Right cardiac atrium (tissue), 5 donors: ENCODE measurements at regions not wholly inside any gene's neighbourhood (a gene's known extent, or its start where the extent isn't known, plus 50 kb on each side); places are given as distances from the start of the nearest gene placed in this dataset.
"Not testable (repeated sequence)": the region's sequence is repeated elsewhere in the genome, so short reads cannot be mapped to it uniquely, and the experiment has no call there.

ENCODE experiments used
- ATAC-seq, 2 donors: fragments of 200-7000 bp; cut with Tn5 transposase; one replicate each; pipeline versions ENCODE4 v1.8.0 to v1.9.1; 2020; ENCODE audit warnings: moderate library complexity in 2 of 2, mild to moderate bottlenecking in 1 of 2
- DNase-seq, 3 donors: peaks; one replicate each; pipeline ENCODE4 v3.0.0-alpha.2; 2020
- H3K27ac ChIP-seq: one replicate; pipeline ENCODE4 v1.5.1; 2013; ENCODE audit warnings: mild to moderate bottlenecking, low read length, control low read depth, moderate library complexity
- H3K27me3 ChIP-seq: one replicate; pipeline ENCODE4 v1.6.1; 2013; ENCODE audit not compliant: control insufficient read depth, insufficient read depth
- H3K4me1 ChIP-seq: one replicate; pipeline ENCODE4 v1.6.1; 2013; ENCODE audit warnings: low read length; ENCODE audit not compliant: control insufficient read depth, insufficient read depth
- H3K4me3 ChIP-seq: one replicate; pipeline ENCODE4 v1.5.1; 2013; ENCODE audit warnings: low read length, control low read depth
- H3K9me3 ChIP-seq: one replicate; pipeline ENCODE4 v1.6.1; 2013; ENCODE audit warnings: low read length; ENCODE audit not compliant: control insufficient read depth
- WGBS: extraction: QIAGEN DNeasy Blood & Tissue Kit; methylation state at CpG from one replicate; pipeline ENCODE4 v1.1.7; 2013; 5-methylcytosine and 5-hydroxymethylcytosine counted together
- intact Hi-C, 4 donors: fragments of 100-400 bp; cut with DNase I; formaldehyde crosslinking; loops; one replicate each; pipeline versions ENCODE4 v1.11.0 to v1.14.0; 2022 to 2023
- donor health status: healthy with polysubstance abuse.
- donor health status: DM: no; HTN: yes; CAD: no.
- donor health status: DM: no; HTN: no; CAD: no.
- donor health status: DM: no; HTN: yes; CAD: no; lungs with severe emphysema.
- donor health status: DM: yes; HTN: yes; CAD: no.

DNA sequence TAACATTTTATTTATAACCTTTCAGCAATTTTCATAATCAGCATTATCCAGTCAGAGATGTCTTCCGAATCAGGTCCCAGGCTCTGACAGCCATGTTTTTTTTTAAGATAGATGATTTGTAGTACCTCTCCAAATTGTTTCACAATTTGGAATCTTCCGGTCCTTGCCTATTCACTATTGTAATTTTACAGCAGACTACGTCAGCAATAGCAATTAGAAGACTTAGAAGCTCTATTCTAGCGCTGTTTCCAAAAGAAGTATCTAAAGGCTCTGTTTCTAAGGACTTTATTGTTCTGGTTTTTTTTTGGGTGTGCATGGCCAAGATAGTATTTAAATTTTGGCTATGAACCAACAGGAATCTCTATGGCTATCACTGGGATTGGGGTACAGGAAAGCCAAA, 94.6 kb upstream of the PELI1 start:
- intact Hi-C loops, result no loop called here
- Histone ChIP-seq H3K9me3 (no peaks in the 10 kb centered on the region), H3K27me3 (no peaks in the 10 kb centered on the region), H3K4me3 (no peak overlapping the region), H3K27ac (no peak overlapping the region), H3K4me1 (peaks cover 5% of the 10 kb centered on the region)
- DNase-seq, result no peak
- ATAC-seq, result no peak
- WGBS, result 73% methylated on average over 4 of the region's 4 CpGs

DNA sequence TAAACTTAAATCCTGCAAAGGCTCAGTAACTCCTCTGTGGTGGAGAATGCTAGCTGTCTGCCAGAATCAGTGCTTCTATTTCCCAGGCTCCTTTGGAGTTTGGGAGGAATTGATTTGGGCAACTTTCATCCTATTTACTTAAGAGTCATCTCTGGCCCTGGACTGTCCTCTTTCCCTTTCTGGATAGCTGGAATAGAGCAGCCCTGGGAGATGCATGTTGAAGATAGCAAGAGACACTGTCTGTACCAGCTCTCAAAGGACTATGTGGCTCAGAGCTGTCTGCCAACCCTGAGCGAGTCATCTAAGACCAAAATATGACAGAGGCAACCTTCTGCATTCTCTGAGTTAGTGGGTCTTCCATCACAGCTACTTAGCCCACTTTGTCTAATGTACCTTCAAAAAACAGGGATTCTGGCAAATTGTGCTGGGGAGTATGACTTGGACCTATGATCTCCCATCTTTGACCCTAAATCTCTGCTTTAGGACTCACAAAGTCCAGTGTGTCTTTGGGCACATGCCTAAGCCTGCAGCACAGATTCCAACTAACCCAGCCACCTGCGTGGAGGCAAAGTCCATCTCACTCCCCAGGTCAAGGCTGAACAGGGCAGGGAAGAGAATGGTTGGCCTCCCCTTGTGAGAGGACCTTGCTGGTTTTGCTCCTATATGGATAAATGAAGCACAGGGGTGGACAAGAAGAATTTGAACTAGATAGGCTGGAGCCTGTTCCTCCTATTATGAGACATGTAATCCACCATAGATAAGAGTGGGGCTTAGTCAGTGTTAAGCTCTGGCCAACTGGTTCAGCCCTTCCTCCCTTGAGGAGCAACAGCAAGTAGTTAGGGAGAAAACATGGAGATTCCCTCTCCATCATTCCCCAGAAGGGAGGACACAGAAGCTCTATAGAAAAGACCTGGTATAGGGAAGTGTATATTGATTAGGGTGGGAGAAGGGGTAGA, 99.1 kb upstream of the PELI1 start:
- H3K4me3 ChIP-seq, result no peak overlapping the region
- H3K27ac ChIP-seq, result no peak overlapping the region
- DNase-seq (no peak), ATAC-seq (peak; percentile 51 to 95)
- H3K9me3 ChIP-seq, result no peaks in the 10 kb centered on the region
- peaks cover 7% of the 10 kb centered on the region for H3K4me1 ChIP-seq
- WGBS, result 90% methylated on average over 2 of the region's 2 CpGs
- no peaks in the 10 kb centered on the region for H3K27me3 ChIP-seq
- intact Hi-C loops, result no loop called here

DNA sequence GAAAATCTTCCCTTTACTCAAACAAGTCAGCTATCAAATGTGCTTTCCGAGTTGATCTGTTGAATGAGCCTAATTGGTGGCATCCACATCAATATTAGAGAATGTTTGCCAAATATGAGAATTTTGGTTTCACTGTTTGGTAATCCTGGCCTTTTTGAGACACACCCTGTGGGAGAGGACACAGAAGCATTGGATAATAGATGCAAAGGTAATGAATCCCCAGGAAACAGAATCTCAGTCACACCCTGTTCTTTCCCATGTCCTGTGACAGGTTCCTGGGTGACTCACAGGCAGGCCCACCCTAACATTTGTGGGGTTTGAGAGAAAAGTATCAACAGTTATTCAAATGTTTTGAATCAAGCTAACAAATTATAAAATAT, 99.8 kb upstream of the PELI1 start:
- ATAC-seq, result peak in 1 of 2 donors; percentile 94
- no peak overlapping the region for H3K4me3 ChIP-seq

GRCh38 chr2:64245631-64246030, 101.4 kb upstream of the PELI1 start:
- no peaks in the 10 kb centered on the region for H3K27me3 ChIP-seq
- 85% methylated on average over 4 of the region's 4 CpGs for WGBS
- no peak overlapping the region for H3K4me3 ChIP-seq
- peaks cover 7% of the 10 kb centered on the region for H3K4me1 ChIP-seq
- H3K9me3 ChIP-seq, result no peaks in the 10 kb centered on the region
- DNase-seq, result no peak
- no peak for ATAC-seq
- no peak overlapping the region for H3K27ac ChIP-seq
- intact Hi-C loops, result no loop called here

More for the DNA sequence above, 99.8 kb upstream of the PELI1 start:
- intact Hi-C loops, result no loop called here
- 98% methylated on average over 1 of the region's 1 CpG for WGBS
- Histone ChIP-seq H3K4me1 (peaks cover 7% of the 10 kb centered on the region), H3K9me3 (no peaks in the 10 kb centered on the region), H3K27ac (no peak overlapping the region), H3K27me3 (no peaks in the 10 kb centered on the region)
- DNase-seq, result no peak

DNA sequence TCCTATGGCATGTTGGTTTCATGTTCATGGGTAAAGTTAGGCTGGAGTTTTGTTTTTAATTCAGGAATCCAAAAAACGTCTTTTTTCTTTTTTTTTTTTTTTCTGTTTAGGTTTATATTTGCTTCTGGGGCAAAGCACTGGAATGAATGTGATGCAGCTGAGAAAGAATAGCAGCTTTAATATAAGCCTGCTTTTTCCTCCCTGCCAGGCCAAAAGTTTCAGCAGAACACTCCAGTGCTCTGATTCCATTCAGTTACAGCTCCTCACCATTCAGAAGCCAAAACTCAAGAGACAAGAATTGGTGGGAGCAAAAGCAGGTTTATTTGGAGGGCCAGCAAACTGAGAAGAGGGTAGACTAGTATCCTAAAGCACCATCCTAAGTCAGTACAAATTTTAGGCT, 102.7 kb upstream of the PELI1 start:
- Histone ChIP-seq H3K27ac (no peak overlapping the region), H3K4me3 (no peak overlapping the region), H3K9me3 (no peaks in the 10 kb centered on the region), H3K27me3 (no peaks in the 10 kb centered on the region), H3K4me1 (peaks cover 7% of the 10 kb centered on the region)
- WGBS, result 47% methylated on average over 1 of the region's 1 CpG
- intact Hi-C loops, result no loop called here
- no peak for ATAC-seq
- DNase-seq, result no peak

DNA sequence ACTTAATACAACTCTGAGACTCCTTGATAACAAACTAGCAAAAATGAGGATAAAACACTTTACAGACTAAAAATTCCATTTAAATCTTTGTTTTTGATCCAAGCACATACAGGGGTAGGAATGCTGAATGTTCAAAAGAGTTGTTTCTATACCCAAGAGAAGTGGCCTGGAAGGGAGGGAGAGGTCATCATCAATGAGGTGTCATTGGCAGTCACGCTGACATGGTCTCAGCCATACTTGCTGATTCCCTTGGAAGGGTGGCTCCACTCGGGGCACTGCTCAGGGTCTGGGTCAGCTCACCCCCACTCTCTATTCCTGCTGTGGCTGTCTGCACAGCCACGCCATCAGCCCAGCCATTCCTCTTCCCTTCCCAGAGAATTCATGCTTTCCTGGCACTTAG, 105.2 kb upstream of the PELI1 start:
- Histone ChIP-seq H3K4me3 (no peak overlapping the region), H3K27me3 (no peaks in the 10 kb centered on the region), H3K9me3 (no peaks in the 10 kb centered on the region), H3K27ac (no peak overlapping the region), H3K4me1 (peaks cover 1% of the 10 kb centered on the region)
- intact Hi-C loops, result no loop called here
- 72% methylated on average over 3 of the region's 3 CpGs for WGBS
- DNase-seq (no peak), ATAC-seq (peak in 1 of 2 donors; percentile 40)

DNA sequence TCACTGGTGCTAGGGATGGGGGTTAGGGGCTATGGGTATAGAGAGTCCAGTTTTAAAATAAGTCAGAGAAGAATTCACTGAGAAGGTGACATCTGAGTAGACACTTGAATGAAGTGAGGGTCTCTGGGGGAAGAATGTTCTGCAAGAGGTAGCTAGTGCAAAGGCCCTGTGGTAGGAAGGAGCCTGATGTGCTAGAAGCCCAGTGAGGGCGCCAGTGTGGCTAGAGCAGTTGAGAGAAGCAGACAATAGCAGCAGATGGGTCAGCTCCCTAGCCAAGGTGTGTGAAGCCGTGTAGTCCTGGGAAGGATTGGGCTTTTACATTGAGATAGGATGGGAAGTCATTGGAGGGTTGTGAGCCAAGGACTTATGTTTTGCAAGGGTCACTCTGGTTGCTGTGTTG, 105.8 kb upstream of the PELI1 start:
- WGBS, result 89% methylated on average over 2 of the region's 2 CpGs
- Histone ChIP-seq H3K4me3 (no peak overlapping the region), H3K4me1 (no peaks in the 10 kb centered on the region), H3K27me3 (no peaks in the 10 kb centered on the region), H3K9me3 (no peaks in the 10 kb centered on the region), H3K27ac (no peak overlapping the region)
- no peak for DNase-seq
- intact Hi-C loops, result no loop called here
- no peak for ATAC-seq

DNA sequence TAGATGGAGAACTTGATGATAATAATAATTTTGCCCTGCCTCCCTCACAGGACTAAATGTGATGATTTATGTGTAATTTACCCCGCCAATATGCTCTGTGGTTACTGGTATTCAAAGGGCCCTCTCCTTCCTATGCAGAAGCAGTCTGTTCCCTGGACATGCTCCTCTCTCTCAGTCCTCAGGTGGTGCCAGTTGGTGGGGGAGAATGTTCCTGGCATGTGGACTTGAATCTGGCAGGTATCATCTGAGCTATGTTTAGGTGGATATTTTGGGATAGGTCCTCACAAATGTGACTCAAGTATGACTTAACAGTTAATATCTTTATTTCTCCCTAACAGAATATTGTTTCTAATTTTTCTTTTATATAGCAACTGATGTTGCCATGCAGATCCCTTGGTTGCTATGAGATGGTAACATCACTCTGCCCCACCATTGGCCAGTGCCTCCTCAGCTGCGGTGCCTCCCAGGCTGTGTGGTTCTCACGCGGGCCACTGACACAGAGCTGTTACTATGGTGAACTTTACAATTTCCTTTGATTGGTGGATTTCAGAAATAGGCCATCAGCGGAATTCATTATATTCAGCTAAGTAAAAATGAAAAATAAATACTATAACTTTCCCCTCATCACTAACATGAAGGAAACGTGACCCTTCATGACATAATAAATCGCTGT, 106.7 kb upstream of the PELI1 start:
- Histone ChIP-seq H3K4me1 (no peaks in the 10 kb centered on the region), H3K9me3 (no peaks in the 10 kb centered on the region), H3K4me3 (no peak overlapping the region), H3K27ac (no peak overlapping the region), H3K27me3 (no peaks in the 10 kb centered on the region)
- 88% methylated on average over 7 of the region's 7 CpGs for whole genome bisulfite sequencing
- DNase-seq, result no peak
- intact Hi-C loops, result no loop called here
- ATAC-seq, result no peak

- DNase-seq, result no peak
- no peaks in the 10 kb centered on the region for H3K9me3 ChIP-seq
- H3K4me1 ChIP-seq, result no peaks in the 10 kb centered on the region
- intact Hi-C loops, result no loop called here
- 78% methylated on average over 5 of the region's 5 CpGs for WGBS
- no peak overlapping the region for H3K4me3 ChIP-seq
- no peak overlapping the region for H3K27ac ChIP-seq
- no peak for ATAC-seq
- no peaks in the 10 kb centered on the region for H3K27me3 ChIP-seq
These were observed 107.5 kb upstream of the PELI1 start for GRCh38 chr2:64251497-64252250.

DNA sequence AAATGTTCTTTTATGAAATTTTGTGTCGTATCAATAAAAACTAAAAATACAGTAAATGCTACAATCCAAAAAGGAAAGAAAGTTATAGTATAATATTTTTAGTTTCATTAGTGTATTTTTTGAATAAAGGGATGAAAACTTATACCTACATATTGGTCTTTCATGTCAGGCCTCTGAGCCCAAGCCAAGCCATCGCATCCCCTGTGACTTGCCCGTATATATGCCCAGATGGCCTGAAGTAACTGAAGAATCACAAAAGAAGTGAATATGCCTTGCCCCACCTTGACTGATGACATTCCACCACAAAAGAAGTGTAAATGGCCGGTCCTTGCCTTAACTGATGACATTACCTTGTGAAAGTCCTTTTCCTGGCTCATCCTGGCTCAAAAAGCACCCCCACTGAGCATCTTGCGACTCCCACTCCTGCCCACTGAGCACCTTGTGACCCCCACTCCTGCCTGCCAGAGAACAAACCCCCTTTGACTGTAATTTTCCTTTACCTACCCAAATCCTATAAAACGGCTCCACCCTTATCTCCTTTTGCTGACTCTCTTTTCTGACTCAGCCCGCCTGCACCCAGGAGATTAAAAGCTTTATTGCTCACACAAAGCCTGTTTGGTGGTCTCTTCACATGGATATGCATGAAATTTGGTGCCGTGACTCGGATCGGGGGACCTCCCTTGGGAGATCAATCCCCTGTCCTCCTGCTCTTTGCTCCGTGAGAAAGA, 108.2 kb upstream of the PELI1 start:
- 90% methylated on average over 9 of the region's 11 CpGs for WGBS
- intact Hi-C loops, H3K27ac ChIP-seq, H3K9me3 ChIP-seq, H3K4me1 ChIP-seq, H3K27me3 ChIP-seq, DNase-seq, H3K4me3 ChIP-seq, ATAC-seq: not testable (repeated sequence)
